ENCODE measurements at regions not wholly inside any gene's neighbourhood (a gene's known extent, or its start where the extent isn't known, plus 50 kb on each side); places are given as distances from the start of the nearest gene placed in this dataset.

DNA sequence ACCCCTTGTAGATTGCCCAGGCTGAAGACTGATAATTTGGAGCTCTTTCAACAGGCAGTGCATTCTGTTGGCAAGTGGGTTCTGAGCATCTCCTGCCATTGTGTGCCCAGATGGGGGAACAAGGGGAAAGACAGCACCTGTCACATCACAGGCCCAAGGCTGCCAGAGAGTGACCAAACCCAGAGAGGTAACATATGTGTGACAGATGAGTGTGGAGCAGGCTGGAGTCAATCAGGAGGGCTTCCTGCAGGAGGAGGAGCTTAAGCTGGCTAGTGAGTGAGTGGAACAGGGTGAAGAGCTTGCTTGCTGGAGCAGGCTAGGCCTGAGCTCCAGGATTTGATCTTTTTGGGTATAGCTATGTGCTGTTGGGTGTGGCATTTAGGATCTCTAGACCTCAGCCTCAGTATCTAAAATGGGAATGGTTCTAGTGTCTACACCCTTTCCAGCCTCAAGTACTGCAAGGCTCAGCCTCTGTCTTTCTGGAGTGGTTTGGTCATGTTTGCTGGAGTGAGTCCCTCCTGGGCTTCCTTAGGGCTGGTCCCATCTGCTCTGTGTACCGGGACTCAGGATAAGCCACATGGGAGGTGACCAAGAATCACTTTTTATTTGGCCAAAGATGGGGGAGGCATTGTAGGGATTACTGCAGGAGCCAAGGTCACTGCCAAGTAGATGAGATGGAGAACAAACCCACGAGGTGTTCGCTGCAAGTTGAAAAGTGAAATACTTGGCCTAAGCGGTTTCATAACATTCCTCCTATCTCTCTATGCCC, 152.4 kb upstream of the TSHZ3 start:
- Histone ChIP-seq H3K4me3 (ENCODE audit: insufficient read length, low read depth) (no peak overlapping the region), H3K4me1 (ENCODE audit: insufficient read depth, insufficient read length) (no peaks in the 10 kb centered on the region), H3K27me3 (ENCODE audit: insufficient read depth, insufficient read length) (no peaks in the 10 kb centered on the region), H3K9me3 (ENCODE audit: insufficient read depth, low read length) (no peaks in the 10 kb centered on the region; the same call in 1 of the 2 replicates), H3K36me3 (ENCODE audit: insufficient read depth, insufficient read length, low read length) (no peaks in the 10 kb centered on the region), H3K9ac (ENCODE audit: insufficient read length, low read depth) (no peak overlapping the region)
- TF ChIP-seq ZNF274 (IDR thresholded peaks at IDR 0.05; ENCODE audit: low read depth, low read length) (no peak), SUZ12 (IDR thresholded peaks at IDR 0.05; ENCODE audit: extremely low read depth, insufficient read depth, insufficient read length) (no peak), YY1 (IDR thresholded peaks at IDR 0.05; ENCODE audit: insufficient read depth, insufficient read length) (no peak)
- DNase-seq (ENCODE audit: low read depth, low spot score), result no peak

- Histone ChIP-seq H3K4me3 (ENCODE audit: insufficient read length, low read depth) (no peak overlapping the region), H3K4me1 (ENCODE audit: insufficient read depth, insufficient read length) (no peaks in the 10 kb centered on the region), H3K9ac (ENCODE audit: insufficient read length, low read depth) (no peak overlapping the region), H3K9me3 (ENCODE audit: insufficient read depth, low read length) (no peaks in the 10 kb centered on the region; the same call in 1 of the 2 replicates), H3K36me3 (ENCODE audit: insufficient read depth, insufficient read length, low read length) (no peaks in the 10 kb centered on the region), H3K27me3 (ENCODE audit: insufficient read depth, insufficient read length) (no peaks in the 10 kb centered on the region)
- DNase-seq (ENCODE audit: low read depth, low spot score), result no peak
- no peak for TF ChIP-seq YY1 (IDR thresholded peaks at IDR 0.05; ENCODE audit: insufficient read depth, insufficient read length)
- TF ChIP-seq ZNF274 (IDR thresholded peaks at IDR 0.05; ENCODE audit: low read depth, low read length), result no peak
- TF ChIP-seq SUZ12 (IDR thresholded peaks at IDR 0.05; ENCODE audit: extremely low read depth, insufficient read depth, insufficient read length), result no peak
Measured at GRCh38 chr19:31502536-31503170, 153.4 kb upstream of the TSHZ3 start.

GRCh38 chr19:31503211-31503610, 154.0 kb upstream of the TSHZ3 start:
- no peak overlapping the region for H3K9ac ChIP-seq (ENCODE audit: insufficient read length, low read depth)
- no peaks in the 10 kb centered on the region for H3K27me3 ChIP-seq (ENCODE audit: insufficient read depth, insufficient read length)
- no peaks in the 10 kb centered on the region for H3K9me3 ChIP-seq (ENCODE audit: insufficient read depth, low read length)
- no peak overlapping the region for H3K4me3 ChIP-seq (ENCODE audit: insufficient read length, low read depth)
- TF ChIP-seq SUZ12 (IDR thresholded peaks at IDR 0.05; ENCODE audit: extremely low read depth, insufficient read depth, insufficient read length) (no peak), ZNF274 (IDR thresholded peaks at IDR 0.05; ENCODE audit: low read depth, low read length) (no peak), YY1 (IDR thresholded peaks at IDR 0.05; ENCODE audit: insufficient read depth, insufficient read length) (no peak)
- no peak for DNase-seq (ENCODE audit: low read depth, low spot score)
- no peaks in the 10 kb centered on the region for H3K36me3 ChIP-seq (ENCODE audit: insufficient read depth, insufficient read length, low read length)
- no peaks in the 10 kb centered on the region for H3K4me1 ChIP-seq (ENCODE audit: insufficient read depth, insufficient read length)

DNA sequence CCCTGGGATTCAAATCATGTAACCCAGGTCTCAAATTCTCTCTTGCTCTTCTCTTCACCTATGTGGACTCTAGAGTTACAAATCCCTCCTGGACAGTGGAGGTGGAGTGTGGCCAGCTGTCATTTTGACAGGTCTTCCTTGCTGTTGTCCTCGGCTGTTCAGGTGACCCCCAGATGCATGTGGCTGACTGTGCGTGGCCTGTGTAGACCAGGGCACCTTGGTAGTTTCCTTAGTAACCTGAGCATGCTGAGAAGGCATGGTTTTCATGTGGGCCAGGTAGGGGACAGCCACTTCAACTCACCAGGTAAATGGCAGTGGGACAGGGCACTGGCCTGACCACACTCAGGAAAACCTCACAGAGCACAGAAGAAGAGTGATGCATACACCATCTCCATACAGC, 155.0 kb upstream of the TSHZ3 start:
- no peaks in the 10 kb centered on the region for H3K4me1 ChIP-seq (ENCODE audit: insufficient read depth, insufficient read length)
- H3K4me3 ChIP-seq (ENCODE audit: insufficient read length, low read depth), result no peak overlapping the region
- DNase-seq (ENCODE audit: low read depth, low spot score), result no peak
- H3K36me3 ChIP-seq (ENCODE audit: insufficient read depth, insufficient read length, low read length), result no peaks in the 10 kb centered on the region
- TF ChIP-seq SUZ12 (IDR thresholded peaks at IDR 0.05; ENCODE audit: extremely low read depth, insufficient read depth, insufficient read length) (no peak), ZNF274 (IDR thresholded peaks at IDR 0.05; ENCODE audit: low read depth, low read length) (no peak), YY1 (IDR thresholded peaks at IDR 0.05; ENCODE audit: insufficient read depth, insufficient read length) (no peak)
- no peaks in the 10 kb centered on the region for H3K9me3 ChIP-seq (ENCODE audit: insufficient read depth, low read length)
- H3K9ac ChIP-seq (ENCODE audit: insufficient read length, low read depth), result no peak overlapping the region
- H3K27me3 ChIP-seq (ENCODE audit: insufficient read depth, insufficient read length), result no peaks in the 10 kb centered on the region

GRCh38 chr19:31505596-31505910, 156.3 kb upstream of the TSHZ3 start:
- no peaks in the 10 kb centered on the region for H3K36me3 ChIP-seq (ENCODE audit: insufficient read depth, insufficient read length, low read length)
- TF ChIP-seq YY1 (IDR thresholded peaks at IDR 0.05; ENCODE audit: insufficient read depth, insufficient read length), result no peak
- no peak for TF ChIP-seq ZNF274 (IDR thresholded peaks at IDR 0.05; ENCODE audit: low read depth, low read length)
- no peak for TF ChIP-seq SUZ12 (IDR thresholded peaks at IDR 0.05; ENCODE audit: extremely low read depth, insufficient read depth, insufficient read length)
- H3K4me1 ChIP-seq (ENCODE audit: insufficient read depth, insufficient read length), result no peaks in the 10 kb centered on the region
- H3K27me3 ChIP-seq (ENCODE audit: insufficient read depth, insufficient read length), result no peaks in the 10 kb centered on the region
- no peak overlapping the region for H3K4me3 ChIP-seq (ENCODE audit: insufficient read length, low read depth)
- H3K9me3 ChIP-seq (ENCODE audit: insufficient read depth, low read length), result no peaks in the 10 kb centered on the region
- no peak for DNase-seq (ENCODE audit: low read depth, low spot score)
- no peak overlapping the region for H3K9ac ChIP-seq (ENCODE audit: insufficient read length, low read depth)

GRCh38 chr19:31506102-31506501, 156.9 kb upstream of the TSHZ3 start:
- Histone ChIP-seq H3K4me3 (ENCODE audit: insufficient read length, low read depth) (no peak overlapping the region), H3K4me1 (ENCODE audit: insufficient read depth, insufficient read length) (no peaks in the 10 kb centered on the region), H3K36me3 (ENCODE audit: insufficient read depth, insufficient read length, low read length) (no peaks in the 10 kb centered on the region), H3K9me3 (ENCODE audit: insufficient read depth, low read length) (no peaks in the 10 kb centered on the region), H3K27me3 (ENCODE audit: insufficient read depth, insufficient read length) (no peaks in the 10 kb centered on the region), H3K9ac (ENCODE audit: insufficient read length, low read depth) (no peak overlapping the region)
- no peak for DNase-seq (ENCODE audit: low read depth, low spot score)
- TF ChIP-seq ZNF274 (IDR thresholded peaks at IDR 0.05; ENCODE audit: low read depth, low read length), result no peak

DNA sequence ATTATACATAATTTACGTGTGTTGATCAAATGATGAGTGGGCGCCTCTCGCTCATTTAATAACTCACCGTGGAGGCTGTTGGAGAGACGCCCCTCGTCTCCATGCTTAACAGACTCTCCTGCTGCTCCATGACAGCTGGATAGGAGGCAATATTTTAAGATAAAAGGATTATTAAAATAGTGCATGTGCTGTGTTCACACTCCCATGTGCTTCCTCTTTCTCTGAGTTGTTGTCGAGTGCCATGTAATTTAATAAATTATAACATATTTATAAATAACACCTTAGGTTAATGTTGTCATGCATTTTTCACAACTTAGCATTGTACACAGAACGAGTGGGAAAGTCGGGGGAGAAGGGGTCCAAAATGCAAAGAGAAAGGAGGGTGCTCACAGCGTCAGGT, 161.4 kb upstream of the TSHZ3 start:
- no peaks in the 10 kb centered on the region for H3K36me3 ChIP-seq (ENCODE audit: insufficient read depth, insufficient read length, low read length)
- DNase-seq (ENCODE audit: low read depth, low spot score), result no peak
- H3K4me1 ChIP-seq (ENCODE audit: insufficient read depth, insufficient read length), result no peaks in the 10 kb centered on the region
- H3K9ac ChIP-seq (ENCODE audit: insufficient read length, low read depth), result no peak overlapping the region
- no peaks in the 10 kb centered on the region for H3K27me3 ChIP-seq (ENCODE audit: insufficient read depth, insufficient read length)
- no peak overlapping the region for H3K4me3 ChIP-seq (ENCODE audit: insufficient read length, low read depth)
- TF ChIP-seq SUZ12 (IDR thresholded peaks at IDR 0.05; ENCODE audit: extremely low read depth, insufficient read depth, insufficient read length) (no peak), YY1 (IDR thresholded peaks at IDR 0.05; ENCODE audit: insufficient read depth, insufficient read length) (no peak), ZNF274 (IDR thresholded peaks at IDR 0.05; ENCODE audit: low read depth, low read length) (no peak)
- H3K9me3 ChIP-seq (ENCODE audit: insufficient read depth, low read length), result no peaks in the 10 kb centered on the region
